AG09319 (cell line): ENCODE measurements at regions not wholly inside any gene's neighbourhood (a gene's known extent, or its start where the extent isn't known, plus 50 kb on each side); places are given as distances from the start of the nearest gene placed in this dataset.

Experiments used
- DNase-seq: peaks from one replicate; pipeline ENCODE4 v3.0.0-alpha.2; 2010; ENCODE audit warnings: low read depth; ENCODE audit errors: extremely low read depth
- CTCF ChIP-seq: IDR thresholded peaks from 2 replicates; pipeline ENCODE4 v1.5.1; 2011; ENCODE audit warnings: low read depth, mild to moderate bottlenecking, inconsistent platforms, low read length, moderate library complexity

GRCh38 chr18:56030060-56030459 lies 442.1 kb upstream of the TCF4 start:
- no peak for DNase-seq
- no peak for TF ChIP-seq CTCF

GRCh38 chr18:56028514-56028913 lies 440.5 kb upstream of the TCF4 start:
- TF ChIP-seq CTCF = no peak
- DNase-seq = no peak

GRCh38 chr18:56026509-56026908 lies 438.5 kb upstream of the TCF4 start:
- no peak for DNase-seq
- TF ChIP-seq CTCF = no peak

- TF ChIP-seq CTCF = no peak
- no peak for DNase-seq
Observed at GRCh38 chr18:56021809-56022195, 433.8 kb upstream of the TCF4 start.

- no peak for DNase-seq
- no peak for TF ChIP-seq CTCF
Observed at GRCh38 chr18:56021136-56021808, 433.3 kb upstream of the TCF4 start.

GRCh38 chr18:56019908-56020307 lies 431.9 kb upstream of the TCF4 start:
- no peak for TF ChIP-seq CTCF
- no peak for DNase-seq

- DNase-seq = no peak
- TF ChIP-seq CTCF = no peak
Observed at GRCh38 chr18:56019156-56019555, 431.2 kb upstream of the TCF4 start.
